Lung (tissue), 11 donors: ENCODE measurements at regions not wholly inside any gene's neighbourhood (a gene's known extent, or its start where the extent isn't known, plus 50 kb on each side); places are given as distances from the start of the nearest gene placed in this dataset.

Experiments used
- ATAC-seq: fragments of 200-7000 bp; cut with Tn5 transposase; one replicate; pipeline ENCODE4 v1.9.1; 2020; ENCODE audit warnings: moderate number of reproducible peaks; ENCODE audit not compliant: insufficient read depth, low FRiP score
- DNase-seq, 3 donors: peaks; one replicate each; pipeline ENCODE4 v3.0.0-alpha.2; 2013 to 2017
- H3K27ac ChIP-seq, 2 donors: one replicate each; pipeline ENCODE4 v1.5.1; 2013; ENCODE audit warnings: mild to moderate bottlenecking in 2 of 2, moderate library complexity in 2 of 2, control low read depth in 1 of 2, inconsistent platforms in 1 of 2, low read depth in 1 of 2, low read length in 1 of 2
- H3K27me3 ChIP-seq, 3 donors: one replicate each; pipeline ENCODE4 v1.5.1; 2013; ENCODE audit warnings: low read length in 2 of 3; ENCODE audit not compliant: control insufficient read depth in 3 of 3, insufficient read depth in 3 of 3
- H3K36me3 ChIP-seq, 4 donors: one replicate each; pipeline ENCODE4 v1.5.1; 2013; ENCODE audit warnings: low read length in 4 of 4, mild to moderate bottlenecking in 1 of 4, moderate library complexity in 1 of 4; ENCODE audit not compliant: control insufficient read depth in 4 of 4, insufficient read depth in 4 of 4
- H3K4me1 ChIP-seq, 5 donors: one replicate each; pipeline ENCODE4 v1.5.1; 2013; ENCODE audit warnings: low read length in 5 of 5, mild to moderate bottlenecking in 2 of 5, moderate library complexity in 1 of 5; ENCODE audit not compliant: control insufficient read depth in 5 of 5, insufficient read depth in 5 of 5
- H3K4me3 ChIP-seq: one replicate; pipeline ENCODE4 v1.5.1; 2013; ENCODE audit warnings: mild to moderate bottlenecking, control low read depth, moderate library complexity
- H3K9ac ChIP-seq, 2 donors: one replicate each; pipeline ENCODE4 v1.5.1; 2013; ENCODE audit warnings: low read length in 2 of 2, control low read depth in 1 of 2; ENCODE audit not compliant: insufficient read depth in 1 of 2
- H3K9me3 ChIP-seq, 4 donors: one replicate each; pipeline ENCODE4 v1.5.1; 2013; ENCODE audit warnings: low read length in 3 of 4, mild to moderate bottlenecking in 1 of 4, moderate library complexity in 1 of 4; ENCODE audit not compliant: control insufficient read depth in 4 of 4, insufficient read depth in 3 of 4
- CTCF ChIP-seq: IDR thresholded peaks from 2 replicates; pipeline ENCODE4 v1.5.1; 2012; ENCODE audit warnings: mild to moderate bottlenecking; ENCODE audit errors: control extremely low read depth, extremely low read depth
- WGBS, 2 donors: extraction: QIAGEN DNeasy Blood & Tissue Kit; methylation state at CpG; one replicate each; pipeline ENCODE4 v1.1.7; 2013; 5-methylcytosine and 5-hydroxymethylcytosine counted together
- donor health status: control.
- donor health status: control.
- donor health status: Bipolar disorder and iron deficiency.
- donor health status: healthy.
- donor health status: DM: yes; HTN: yes; CAD: no.

- Histone ChIP-seq H3K27ac (no peak overlapping the region), H3K4me1 (no peaks in the 10 kb centered on the region), H3K4me3 (no peak overlapping the region), H3K9me3 (no peaks in the 10 kb centered on the region), H3K27me3 (no peaks in the 10 kb centered on the region), H3K9ac (no peak overlapping the region), H3K36me3 (no peaks in the 10 kb centered on the region)
- TF ChIP-seq CTCF: no peak
- DNase-seq: peak in 2 of 3 donors; percentile 31 to 34
- ATAC-seq: no peak
- 5 to 15% methylated on average over 2 of the region's 2 CpGs for WGBS, 2 donors
Observed at GRCh38 chr9:33687779-33688178, 107.6 kb upstream of the PRSS3 start.

GRCh38 chr9:33690143-33690933 is 105.0 kb upstream of the PRSS3 start:
- Histone ChIP-seq H3K27ac (no peak overlapping the region), H3K4me3 (no peak overlapping the region), H3K27me3 (no peaks in the 10 kb centered on the region), H3K4me1 (no peaks in the 10 kb centered on the region), H3K9ac (no peak overlapping the region), H3K9me3 (no peaks in the 10 kb centered on the region), H3K36me3 (no peaks in the 10 kb centered on the region)
- DNase-seq (no peak), ATAC-seq (no peak)
- no peak for TF ChIP-seq CTCF
- 75% methylated on average over 2 of the region's 2 CpGs for WGBS, 2 donors

- no peak overlapping the region for H3K27ac ChIP-seq
- no peak overlapping the region for H3K4me3 ChIP-seq
- H3K9me3 ChIP-seq: no peaks in the 10 kb centered on the region
- no peaks in the 10 kb centered on the region for H3K27me3 ChIP-seq
- 79 to 81% methylated on average over 2 of the region's 2 CpGs for WGBS, 2 donors
- H3K9ac ChIP-seq: no peak overlapping the region
- peaks cover 0 to 4% (median 0%) of the 10 kb centered on the region in 5 donors for H3K4me1 ChIP-seq
- ATAC-seq (no peak), DNase-seq (no peak)
- no peak for TF ChIP-seq CTCF
- H3K36me3 ChIP-seq: no peaks in the 10 kb centered on the region
Observed at GRCh38 chr9:33695299-33695698, 100.1 kb upstream of the PRSS3 start.

GRCh38 chr9:33695856-33696255 is 99.5 kb upstream of the PRSS3 start:
- no peaks in the 10 kb centered on the region for H3K27me3 ChIP-seq
- no peak overlapping the region for H3K27ac ChIP-seq
- no peak for TF ChIP-seq CTCF
- peaks cover 0 to 4% (median 0%) of the 10 kb centered on the region in 5 donors for H3K4me1 ChIP-seq
- H3K9ac ChIP-seq: no peak overlapping the region
- no peak for DNase-seq
- H3K36me3 ChIP-seq: no peaks in the 10 kb centered on the region
- no peaks in the 10 kb centered on the region for H3K9me3 ChIP-seq
- H3K4me3 ChIP-seq: no peak overlapping the region
- ATAC-seq: no peak
- WGBS, 2 donors: 91 to 93% methylated on average over 3 of the region's 3 CpGs
